Fibroblast of lung (primary cell): ENCODE measurements at regions not wholly inside any gene's neighbourhood (a gene's known extent, or its start where the extent isn't known, plus 50 kb on each side); places are given as distances from the start of the nearest gene placed in this dataset.

Source experiments
- CTCF ChIP-seq, 2 donors: IDR thresholded peaks in 1 of 2; conservative IDR thresholded peaks in 1 of 2; 1 replicate in 1 of 2; 2 replicates in 1 of 2; pipeline ENCODE4 v1.5.1; 2011 to 2012; ENCODE audit warnings: low read length in 2 of 2, control low read depth in 1 of 2, inconsistent platforms in 1 of 2, low read depth in 1 of 2, mild to moderate bottlenecking in 1 of 2
- EZH2 ChIP-seq: IDR thresholded peaks from 2 replicates; pipeline ENCODE4 v1.5.1; 2012; ENCODE audit warnings: low read length, control low read depth, mild to moderate bottlenecking; ENCODE audit errors: missing control alignments

- TF ChIP-seq CTCF (conservative IDR thresholded peaks at IDR 0.05 in 1 of 2, IDR thresholded peaks at IDR 0.05 in 1 of 2; ENCODE audit: low read depth in 1 of 2, low read length in 2 of 2), result no peak
- no peak for TF ChIP-seq EZH2
Observed at GRCh38 chr9:28056006-28056405, 482.7 kb upstream of the C9orf72 start.
